Vagina (tissue), 2 donors: ENCODE measurements at regions not wholly inside any gene's neighbourhood (a gene's known extent, or its start where the extent isn't known, plus 50 kb on each side); places are given as distances from the start of the nearest gene placed in this dataset.

Source experiments
- CTCF ChIP-seq, 3 experiments: fragments of 450-650 bp in 2 of 3; fragments of 200-600 bp in 1 of 3; sonication (generic) in 1 of 3; IDR thresholded peaks; one replicate each; pipeline ENCODE4 v1.5.1; 2017 to 2019; ENCODE audit warnings: antibody characterized with exemption in 3 of 3, mild to moderate bottlenecking in 2 of 3, moderate library complexity in 2 of 3
- POLR2A ChIP-seq, 2 donors: fragments of 450-650 bp; IDR thresholded peaks; one replicate each; pipeline ENCODE4 v1.6.1; 2017; ENCODE audit warnings: antibody characterized with exemption in 2 of 2, mild to moderate bottlenecking in 2 of 2, moderate library complexity in 2 of 2
- POLR2AphosphoS5 ChIP-seq, 2 donors: sonication (generic); formaldehyde crosslinking; IDR thresholded peaks; one replicate each; pipeline ENCODE4 v1.9.0; 2017; ENCODE audit warnings: antibody characterized with exemption in 2 of 2, mild to moderate bottlenecking in 2 of 2, low read depth in 1 of 2; ENCODE audit not compliant: insufficient read depth in 1 of 2

GRCh38 chr12:127327986-127328385, 939.0 kb upstream of the TMEM132C start:
- no peak for TF ChIP-seq POLR2AphosphoS5 (IDR thresholded peaks at IDR 0.05; ENCODE audit: insufficient read depth in 1 of 2, low read depth in 1 of 2)
- TF ChIP-seq CTCF (IDR thresholded peaks at IDR 0.05), result no peak
- no peak for TF ChIP-seq POLR2A (IDR thresholded peaks at IDR 0.05)
